K562 (cell line): ENCODE measurements at regions not wholly inside any gene's neighbourhood (a gene's known extent, or its start where the extent isn't known, plus 50 kb on each side); places are given as distances from the start of the nearest gene placed in this dataset.
A peak's percentile ranks its signal among the peaks of the same experiment; 100 is the strongest.

Experiments used
- ARID1B ChIP-seq: fragments of 450-650 bp; IDR thresholded peaks from 2 replicates; pipeline ENCODE4 v1.6.1; 2016; ENCODE audit warnings: antibody characterized with exemption, mild to moderate bottlenecking, inconsistent platforms
- ATF3 ChIP-seq, 2 experiments: fragments of 450-650 bp in 1 of 2; sonication (generic) in 1 of 2; formaldehyde crosslinking in 1 of 2; IDR thresholded peaks in 1 of 2; conservative IDR thresholded peaks in 1 of 2; 2 replicates each; pipeline versions ENCODE4 v1.6.1 to v1.8.1; 2016 to 2023; ENCODE audit warnings: mild to moderate bottlenecking in 2 of 2, moderate library complexity in 2 of 2, inconsistent platforms in 1 of 2, missing genetic modification reagents in 1 of 2
- E2F6 ChIP-seq, 2 experiments: IDR thresholded peaks; 2 replicates each; pipeline ENCODE4 v1.6.1; 2011; ENCODE audit warnings: borderline replicate concordance in 1 of 2, control low read depth in 1 of 2, low read depth in 1 of 2, low read length in 1 of 2, mild to moderate bottlenecking in 1 of 2, mixed read lengths in 1 of 2, moderate library complexity in 1 of 2; ENCODE audit not compliant: insufficient read depth in 1 of 2, insufficient read length in 1 of 2, poor library complexity in 1 of 2, severe bottlenecking in 1 of 2; ENCODE audit errors: extremely low read depth in 1 of 2
- HMG20A ChIP-seq: fragments of 450-650 bp; formaldehyde crosslinking; conservative IDR thresholded peaks from 2 replicates; pipeline ENCODE4 v1.4.0; 2020; ENCODE audit warnings: mild to moderate bottlenecking, mixed read lengths
- NCOA4 ChIP-seq: fragments of 450-650 bp; IDR thresholded peaks from 2 replicates; pipeline ENCODE4 v1.6.1; 2018; ENCODE audit warnings: mild to moderate bottlenecking; ENCODE audit not compliant: partially characterized antibody
- PHB ChIP-seq: fragments of 250-450 bp; sonication (Bioruptor Pico); IDR thresholded peaks from 2 replicates; pipeline ENCODE4 v1.5.0; 2021
- RREB1 ChIP-seq: fragments of 250-450 bp; sonication (Bioruptor Pico); IDR thresholded peaks from 2 replicates; pipeline ENCODE4 v1.4.0; 2020
- SMAD4 ChIP-seq: fragments of 250-450 bp; sonication (Bioruptor Pico); conservative IDR thresholded peaks from 2 replicates; pipeline ENCODE4 v1.8.0; 2021; ENCODE audit warnings: inconsistent platforms, mild to moderate bottlenecking, moderate library complexity
- TAF15 ChIP-seq: fragments of 200-400 bp; formaldehyde crosslinking; IDR thresholded peaks from 2 replicates; pipeline ENCODE4 v1.6.1; 2017; ENCODE audit warnings: mild to moderate bottlenecking, low read depth, low read length, moderate library complexity
- ZNF197 ChIP-seq: fragments of 200-800 bp; sonication (Bioruptor generic); IDR thresholded peaks from 2 replicates; pipeline ENCODE4 v1.6.1; 2016; ENCODE audit warnings: low read depth, missing genetic modification characterization, missing compliant biosample characterization
- ZNF511 ChIP-seq: sonication (generic); formaldehyde crosslinking; IDR thresholded peaks from 2 replicates; pipeline ENCODE4 v1.8.0; 2022; ENCODE audit warnings: mild to moderate bottlenecking, missing genetic modification reagents
- TF ChIP-seq, protein P1 (sequence below): fragments of 450-650 bp; formaldehyde crosslinking; conservative IDR thresholded peaks from 2 replicates; pipeline ENCODE4 v1.4.0; 2022; ENCODE audit warnings: mild to moderate bottlenecking, missing genetic modification characterization
- TF ChIP-seq, protein P2 (sequence below): fragments of 150-350 bp; conservative IDR thresholded peaks from 2 replicates; pipeline ENCODE4 v1.6.1; 2014; ENCODE audit warnings: low read length

DNA sequence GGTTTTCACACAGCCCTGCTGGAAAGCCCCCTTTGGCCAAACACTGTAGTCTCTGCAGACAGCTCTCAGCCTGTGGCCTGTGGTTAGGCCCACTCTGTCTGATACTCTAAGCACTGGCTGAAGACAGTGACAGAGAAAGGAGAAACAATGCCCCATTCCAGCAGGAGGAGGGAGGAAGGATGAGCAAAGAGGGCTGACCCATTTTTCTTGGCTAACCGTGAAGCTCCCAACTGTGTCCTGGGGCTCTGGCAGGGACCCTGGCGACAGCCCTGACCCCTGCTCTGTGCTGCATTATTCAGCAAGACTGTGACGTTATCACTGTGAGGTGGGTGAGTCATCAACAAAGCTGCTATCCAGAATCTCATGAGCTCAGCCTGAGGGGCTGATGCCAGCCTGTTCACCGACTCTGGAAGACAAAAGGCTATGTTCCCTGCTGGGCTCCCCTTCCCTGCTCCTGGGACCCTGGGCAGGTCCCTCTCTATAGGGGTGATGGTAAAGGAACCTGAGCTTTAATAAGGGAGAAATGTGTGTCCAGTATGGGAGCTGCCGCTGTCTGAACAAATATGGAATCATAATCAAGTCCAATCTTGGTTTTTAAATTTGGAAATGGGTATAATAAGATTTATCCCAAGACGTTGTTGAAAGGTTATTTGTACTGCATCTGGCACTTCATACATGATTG is 107.0 kb downstream of the RHOU start (continued):
- TF ChIP-seq ATF3 (IDR thresholded peaks at IDR 0.05): peak; percentile 96
- peak; percentile 63; the same call in 1 of the 2 replicates for TF ChIP-seq ATF3 (CRISPR knock-in tag; conservative IDR thresholded peaks at IDR 0.05)
- TF ChIP-seq ZNF197 (CRISPR knock-in tag): no peak
- TF ChIP-seq, protein P1, sequence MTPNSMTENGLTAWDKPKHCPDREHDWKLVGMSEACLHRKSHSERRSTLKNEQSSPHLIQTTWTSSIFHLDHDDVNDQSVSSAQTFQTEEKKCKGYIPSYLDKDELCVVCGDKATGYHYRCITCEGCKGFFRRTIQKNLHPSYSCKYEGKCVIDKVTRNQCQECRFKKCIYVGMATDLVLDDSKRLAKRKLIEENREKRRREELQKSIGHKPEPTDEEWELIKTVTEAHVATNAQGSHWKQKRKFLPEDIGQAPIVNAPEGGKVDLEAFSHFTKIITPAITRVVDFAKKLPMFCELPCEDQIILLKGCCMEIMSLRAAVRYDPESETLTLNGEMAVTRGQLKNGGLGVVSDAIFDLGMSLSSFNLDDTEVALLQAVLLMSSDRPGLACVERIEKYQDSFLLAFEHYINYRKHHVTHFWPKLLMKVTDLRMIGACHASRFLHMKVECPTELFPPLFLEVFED (CRISPR knock-in tag): no peak
- TF ChIP-seq PHB (CRISPR knock-in tag): no peak
- TF ChIP-seq ZNF511 (CRISPR knock-in tag): no peak
- TF ChIP-seq E2F6 (IDR thresholded peaks at IDR 0.05; ENCODE audit: borderline replicate concordance in 1 of 2, extremely low read depth in 1 of 2, insufficient read depth in 1 of 2, insufficient read length in 1 of 2, low read depth in 1 of 2, low read length in 1 of 2, poor library complexity in 1 of 2, severe bottlenecking in 1 of 2): no peak
- no peak for TF ChIP-seq NCOA4
- TF ChIP-seq SMAD4 (CRISPR knock-in tag): no peak
- TF ChIP-seq, protein P2, sequence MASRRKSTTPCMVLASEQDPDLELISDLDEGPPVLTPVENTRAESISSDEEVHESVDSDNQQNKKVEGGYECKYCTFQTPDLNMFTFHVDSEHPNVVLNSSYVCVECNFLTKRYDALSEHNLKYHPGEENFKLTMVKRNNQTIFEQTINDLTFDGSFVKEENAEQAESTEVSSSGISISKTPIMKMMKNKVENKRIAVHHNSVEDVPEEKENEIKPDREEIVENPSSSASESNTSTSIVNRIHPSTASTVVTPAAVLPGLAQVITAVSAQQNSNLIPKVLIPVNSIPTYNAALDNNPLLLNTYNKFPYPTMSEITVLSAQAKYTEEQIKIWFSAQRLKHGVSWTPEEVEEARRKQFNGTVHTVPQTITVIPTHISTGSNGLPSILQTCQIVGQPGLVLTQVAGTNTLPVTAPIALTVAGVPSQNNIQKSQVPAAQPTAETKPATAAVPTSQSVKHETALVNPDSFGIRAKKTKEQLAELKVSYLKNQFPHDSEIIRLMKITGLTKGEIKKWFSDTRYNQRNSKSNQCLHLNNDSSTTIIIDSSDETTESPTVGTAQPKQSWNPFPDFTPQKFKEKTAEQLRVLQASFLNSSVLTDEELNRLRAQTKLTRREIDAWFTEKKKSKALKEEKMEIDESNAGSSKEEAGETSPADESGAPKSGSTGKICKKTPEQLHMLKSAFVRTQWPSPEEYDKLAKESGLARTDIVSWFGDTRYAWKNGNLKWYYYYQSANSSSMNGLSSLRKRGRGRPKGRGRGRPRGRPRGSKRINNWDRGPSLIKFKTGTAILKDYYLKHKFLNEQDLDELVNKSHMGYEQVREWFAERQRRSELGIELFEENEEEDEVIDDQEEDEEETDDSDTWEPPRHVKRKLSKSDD: no peak
- TF ChIP-seq ARID1B: peak; percentile 45; the same call in 1 of the 2 replicates
- TF ChIP-seq HMG20A (CRISPR knock-in tag): no peak
- TF ChIP-seq TAF15: no peak
- TF ChIP-seq RREB1 (CRISPR knock-in tag): no peak
